Loucy (cell line): ENCODE measurements at regions not wholly inside any gene's neighbourhood (a gene's known extent, or its start where the extent isn't known, plus 50 kb on each side); places are given as distances from the start of the nearest gene placed in this dataset.

ENCODE experiments used
- EZH2phosphoT487 ChIP-seq: fragments of 200-600 bp; IDR thresholded peaks from 2 replicates; pipeline ENCODE4 v1.6.1; 2018; ENCODE audit warnings: antibody characterized with exemption, mild to moderate bottlenecking, moderate library complexity, borderline replicate concordance
- TF ChIP-seq, protein P1 (sequence below): fragments of 200-600 bp; sonication (generic); conservative IDR thresholded peaks from 2 replicates; pipeline ENCODE4 v1.5.1; 2014; ENCODE audit warnings: mild to moderate bottlenecking, antibody characterized with exemption, low read length

- TF ChIP-seq, protein P1, sequence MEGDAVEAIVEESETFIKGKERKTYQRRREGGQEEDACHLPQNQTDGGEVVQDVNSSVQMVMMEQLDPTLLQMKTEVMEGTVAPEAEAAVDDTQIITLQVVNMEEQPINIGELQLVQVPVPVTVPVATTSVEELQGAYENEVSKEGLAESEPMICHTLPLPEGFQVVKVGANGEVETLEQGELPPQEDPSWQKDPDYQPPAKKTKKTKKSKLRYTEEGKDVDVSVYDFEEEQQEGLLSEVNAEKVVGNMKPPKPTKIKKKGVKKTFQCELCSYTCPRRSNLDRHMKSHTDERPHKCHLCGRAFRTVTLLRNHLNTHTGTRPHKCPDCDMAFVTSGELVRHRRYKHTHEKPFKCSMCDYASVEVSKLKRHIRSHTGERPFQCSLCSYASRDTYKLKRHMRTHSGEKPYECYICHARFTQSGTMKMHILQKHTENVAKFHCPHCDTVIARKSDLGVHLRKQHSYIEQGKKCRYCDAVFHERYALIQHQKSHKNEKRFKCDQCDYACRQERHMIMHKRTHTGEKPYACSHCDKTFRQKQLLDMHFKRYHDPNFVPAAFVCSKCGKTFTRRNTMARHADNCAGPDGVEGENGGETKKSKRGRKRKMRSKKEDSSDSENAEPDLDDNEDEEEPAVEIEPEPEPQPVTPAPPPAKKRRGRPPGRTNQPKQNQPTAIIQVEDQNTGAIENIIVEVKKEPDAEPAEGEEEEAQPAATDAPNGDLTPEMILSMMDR = no peak
- TF ChIP-seq EZH2phosphoT487 = no peak
Observed at GRCh38 chr19:41521931-41522555, 53.9 kb upstream of the CEACAM21 start.
